Endothelial cell of umbilical vein (primary cell): ENCODE measurements at regions not wholly inside any gene's neighbourhood (a gene's known extent, or its start where the extent isn't known, plus 50 kb on each side); places are given as distances from the start of the nearest gene placed in this dataset.

Source experiments
- EZH2 ChIP-seq: IDR thresholded peaks from 2 replicates; pipeline ENCODE4 v1.6.1; 2012; ENCODE audit warnings: borderline replicate concordance, low read depth, mild to moderate bottlenecking, moderate library complexity, low read length, inconsistent platforms; ENCODE audit not compliant: severe bottlenecking
- FOS ChIP-seq: IDR thresholded peaks from 2 replicates; pipeline ENCODE4 v1.6.1; 2011; ENCODE audit warnings: mild to moderate bottlenecking, low read length, moderate library complexity, borderline replicate concordance; ENCODE audit not compliant: insufficient read depth
- GATA2 ChIP-seq: IDR thresholded peaks from 2 replicates; pipeline ENCODE4 v1.7.0; 2011; ENCODE audit warnings: low read depth, mild to moderate bottlenecking, moderate library complexity, mixed read lengths, low read length; ENCODE audit not compliant: insufficient read length, insufficient read depth
- JUN ChIP-seq: IDR thresholded peaks from 2 replicates; pipeline ENCODE4 v1.6.1; 2011; ENCODE audit warnings: borderline replicate concordance, low read depth; ENCODE audit not compliant: insufficient read length, insufficient read depth
- MYC ChIP-seq: IDR thresholded peaks from one replicate; pipeline ENCODE4 v1.6.1; 2011; ENCODE audit warnings: mild to moderate bottlenecking, low read depth, low read length
- POLR2A ChIP-seq: IDR thresholded peaks from 2 replicates; pipeline ENCODE4 v1.6.1; 2012; ENCODE audit warnings: low read depth, mild to moderate bottlenecking, control low read depth, low read length
- POLR2AphosphoS5 ChIP-seq: IDR thresholded peaks from 2 replicates; pipeline ENCODE4 v1.6.1; 2012; ENCODE audit warnings: low read depth, mild to moderate bottlenecking, control low read depth, low read length, moderate library complexity; ENCODE audit not compliant: insufficient read depth
- TF ChIP-seq, protein P1 (sequence below), 2 donors: IDR thresholded peaks; 1 replicate in 1 of 2; 2 replicates in 1 of 2; pipeline ENCODE4 v1.5.1; 2011; ENCODE audit warnings: low read length in 2 of 2, mild to moderate bottlenecking in 2 of 2, moderate library complexity in 2 of 2, control low read depth in 1 of 2, inconsistent platforms in 1 of 2, low read depth in 1 of 2; ENCODE audit not compliant: insufficient read depth in 1 of 2; ENCODE audit errors: extremely low read depth in 1 of 2
- TF ChIP-seq, protein P2 (sequence below): IDR thresholded peaks from 2 replicates; pipeline ENCODE4 v1.6.1; 2011; ENCODE audit not compliant: insufficient read depth, insufficient read length

DNA sequence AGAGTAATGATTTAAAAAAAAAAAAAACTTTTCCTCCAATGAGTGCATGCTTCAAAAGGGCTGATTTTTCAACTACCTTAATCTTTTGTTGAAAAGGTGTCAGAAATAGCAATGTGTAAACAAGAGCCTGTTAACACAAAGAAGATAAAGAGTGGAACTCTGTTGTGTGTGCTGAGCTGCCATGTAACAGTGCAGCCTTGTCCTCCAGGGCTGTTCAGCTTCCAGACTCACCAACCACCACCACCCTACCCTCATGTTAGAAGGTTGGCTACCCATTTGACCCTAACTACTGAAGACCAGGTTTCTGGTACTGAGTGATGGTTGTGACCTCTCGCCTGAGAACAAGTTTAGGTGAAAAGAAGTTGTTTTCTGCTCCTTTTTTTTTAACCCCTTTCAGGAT, 222.8 kb upstream of the TEX13C start:
- TF ChIP-seq, protein P1, sequence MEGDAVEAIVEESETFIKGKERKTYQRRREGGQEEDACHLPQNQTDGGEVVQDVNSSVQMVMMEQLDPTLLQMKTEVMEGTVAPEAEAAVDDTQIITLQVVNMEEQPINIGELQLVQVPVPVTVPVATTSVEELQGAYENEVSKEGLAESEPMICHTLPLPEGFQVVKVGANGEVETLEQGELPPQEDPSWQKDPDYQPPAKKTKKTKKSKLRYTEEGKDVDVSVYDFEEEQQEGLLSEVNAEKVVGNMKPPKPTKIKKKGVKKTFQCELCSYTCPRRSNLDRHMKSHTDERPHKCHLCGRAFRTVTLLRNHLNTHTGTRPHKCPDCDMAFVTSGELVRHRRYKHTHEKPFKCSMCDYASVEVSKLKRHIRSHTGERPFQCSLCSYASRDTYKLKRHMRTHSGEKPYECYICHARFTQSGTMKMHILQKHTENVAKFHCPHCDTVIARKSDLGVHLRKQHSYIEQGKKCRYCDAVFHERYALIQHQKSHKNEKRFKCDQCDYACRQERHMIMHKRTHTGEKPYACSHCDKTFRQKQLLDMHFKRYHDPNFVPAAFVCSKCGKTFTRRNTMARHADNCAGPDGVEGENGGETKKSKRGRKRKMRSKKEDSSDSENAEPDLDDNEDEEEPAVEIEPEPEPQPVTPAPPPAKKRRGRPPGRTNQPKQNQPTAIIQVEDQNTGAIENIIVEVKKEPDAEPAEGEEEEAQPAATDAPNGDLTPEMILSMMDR (IDR thresholded peaks at IDR 0.05; ENCODE audit: extremely low read depth in 1 of 2, insufficient read depth in 1 of 2, low read depth in 1 of 2, low read length in 2 of 2), result no peak
- TF ChIP-seq POLR2A, result no peak
- TF ChIP-seq JUN, result no peak
- no peak for TF ChIP-seq FOS
- no peak for TF ChIP-seq POLR2AphosphoS5
- TF ChIP-seq EZH2, result no peak
- TF ChIP-seq MYC, result no peak
- no peak for TF ChIP-seq GATA2
- TF ChIP-seq, protein P2, sequence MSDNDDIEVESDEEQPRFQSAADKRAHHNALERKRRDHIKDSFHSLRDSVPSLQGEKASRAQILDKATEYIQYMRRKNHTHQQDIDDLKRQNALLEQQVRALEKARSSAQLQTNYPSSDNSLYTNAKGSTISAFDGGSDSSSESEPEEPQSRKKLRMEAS, result no peak
